ENCODE measurements at regions not wholly inside any gene's neighbourhood (a gene's known extent, or its start where the extent isn't known, plus 50 kb on each side); places are given as distances from the start of the nearest gene placed in this dataset.
"Not testable (repeated sequence)": the region's sequence is repeated elsewhere in the genome, so short reads cannot be mapped to it uniquely, and the experiment has no call there.

- TF ChIP-seq CTCF (IDR thresholded peaks at IDR 0.05; ENCODE audit: low read depth, low read length) = no peak
- peak; percentile 96 for DNase-seq (ENCODE audit: low read depth, low spot score)
- in situ Hi-C loops (cut with HindIII; ENCODE audit: low sequenced_read_pairs) = no loop called here
These were observed 1223.2 kb downstream of the OTOL1 start for GRCh38 chr3:162719684-162720341.

GRCh38 chr3:162721736-162722135 lies 1225.1 kb downstream of the OTOL1 start:
- H3K4me3 ChIP-seq (ENCODE audit: low read depth, low read length) = no peak overlapping the region
- peak; percentile 15 for DNase-seq (ENCODE audit: low read depth, low spot score)
- TF ChIP-seq CTCF (IDR thresholded peaks at IDR 0.05; ENCODE audit: low read depth, low read length) = no peak
- in situ Hi-C loops (cut with HindIII; ENCODE audit: low sequenced_read_pairs) = no loop called here

More at GRCh38 chr3:162719684-162720341, 1223.2 kb downstream of the OTOL1 start:
- H3K4me3 ChIP-seq (ENCODE audit: low read depth, low read length) = no peak overlapping the region

GRCh38 chr3:162722337-162722736 lies 1225.7 kb downstream of the OTOL1 start:
- TF ChIP-seq CTCF (IDR thresholded peaks at IDR 0.05; ENCODE audit: low read depth, low read length) = no peak
- DNase-seq (ENCODE audit: low read depth, low spot score) = no peak
- in situ Hi-C loops (cut with HindIII; ENCODE audit: low sequenced_read_pairs) = no loop called here
- no peak overlapping the region for H3K4me3 ChIP-seq (ENCODE audit: low read depth, low read length)

DNA sequence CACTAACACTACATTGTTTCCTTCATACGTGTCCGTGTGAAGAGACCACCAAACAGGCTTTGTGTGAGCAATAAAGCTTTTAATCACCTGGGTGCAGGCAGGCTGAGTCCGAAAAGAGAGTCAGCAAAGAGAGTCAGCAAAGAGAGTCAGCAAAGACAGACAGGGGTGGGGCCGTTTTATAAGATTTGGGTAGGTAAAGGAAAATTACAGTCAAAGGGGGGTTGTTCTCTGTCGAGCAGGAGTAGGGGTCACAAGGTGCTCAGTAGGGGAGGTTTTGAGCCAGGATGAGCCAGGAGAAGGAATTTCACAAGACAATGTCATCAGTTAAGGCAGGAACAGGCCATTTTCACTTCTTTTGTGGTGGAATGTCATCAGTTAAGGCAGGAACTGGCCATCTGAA lies 1226.2 kb downstream of the OTOL1 start:
- DNase-seq (ENCODE audit: low read depth, low spot score); H3K4me3 ChIP-seq (ENCODE audit: low read depth, low read length); in situ Hi-C loops (cut with HindIII; ENCODE audit: low sequenced_read_pairs): not testable (repeated sequence)

GRCh38 chr3:162729686-162730085 lies 1233.1 kb downstream of the OTOL1 start:
- no peak overlapping the region for H3K4me3 ChIP-seq (ENCODE audit: low read depth, low read length)
- in situ Hi-C loops (cut with HindIII; ENCODE audit: low sequenced_read_pairs) = no loop called here
- peak; percentile 5 for DNase-seq (ENCODE audit: low read depth, low spot score)
- no peak for TF ChIP-seq CTCF (IDR thresholded peaks at IDR 0.05; ENCODE audit: low read depth, low read length)

DNA sequence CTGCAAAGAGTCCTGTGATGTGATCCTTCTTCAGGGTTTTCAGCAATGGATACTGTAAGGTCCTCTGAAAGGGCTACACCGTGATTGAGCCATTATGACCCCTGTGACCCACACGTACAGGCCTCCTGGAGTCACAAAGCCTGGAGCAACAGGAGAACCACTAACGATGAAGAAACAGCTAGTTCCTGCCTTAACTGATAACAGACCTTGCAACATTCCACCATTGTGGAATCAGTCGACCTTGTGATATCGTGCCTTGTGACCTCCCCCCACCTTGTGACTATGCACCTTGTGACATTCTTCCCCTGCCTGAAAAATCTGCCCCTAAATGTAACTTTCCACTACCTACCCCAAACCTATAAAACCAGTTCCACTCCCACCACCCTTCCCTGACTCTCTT lies 1235.4 kb downstream of the OTOL1 start:
- H3K4me3 ChIP-seq (ENCODE audit: low read depth, low read length); in situ Hi-C loops (cut with HindIII; ENCODE audit: low sequenced_read_pairs): not testable (repeated sequence)

DNA sequence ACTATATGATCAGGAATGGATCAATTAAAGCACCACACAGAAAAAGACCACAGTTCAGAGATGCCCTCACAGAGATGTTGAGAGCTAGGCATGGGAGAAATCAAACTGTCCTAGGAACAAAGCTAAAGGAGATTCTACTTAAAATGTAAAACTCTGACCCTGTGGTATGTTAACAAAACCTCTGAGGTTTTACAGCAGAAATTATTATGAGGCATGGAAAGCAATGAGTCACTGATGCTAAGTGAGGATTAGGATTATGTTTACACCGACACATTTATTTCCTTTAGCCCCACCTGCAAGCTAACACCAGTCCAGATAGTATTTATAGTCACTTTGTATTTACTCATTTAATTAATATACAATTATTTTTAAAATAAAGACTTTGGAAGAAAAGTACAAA lies 1242.2 kb downstream of the OTOL1 start:
- DNase-seq (ENCODE audit: low read depth, low spot score) = peak; percentile 36
- H3K4me3 ChIP-seq (ENCODE audit: low read depth, low read length) = no peak overlapping the region
- no peak for TF ChIP-seq CTCF (IDR thresholded peaks at IDR 0.05; ENCODE audit: low read depth, low read length)
- in situ Hi-C loops (cut with HindIII; ENCODE audit: low sequenced_read_pairs) = no loop called here

More for the DNA sequence above, 1235.4 kb downstream of the OTOL1 start:
- not testable (repeated sequence) for DNase-seq (ENCODE audit: low read depth, low spot score)

All from astrocyte of the spinal cord (primary cell).